A549 (cell line): ENCODE measurements at regions not wholly inside any gene's neighbourhood (a gene's known extent, or its start where the extent isn't known, plus 50 kb on each side); places are given as distances from the start of the nearest gene placed in this dataset.
A peak's percentile ranks its signal among the peaks of the same experiment; 100 is the strongest.

Source experiments
- ATAC-seq, 2 experiments: fragments of 200-7000 bp in 1 of 2; fragments of >200 bp in 1 of 2; cut with Nextera tagmentation in 1 of 2; cut with Tn5 transposase in 1 of 2; 3 replicates each; pipeline versions ENCODE4 v1.8.0 to v1.9.1; 2018 to 2020; ENCODE audit warnings: mild to moderate bottlenecking in 1 of 2, moderate library complexity in 1 of 2
- CTCF ChIA-PET: fragments of 300-600 bp; sonication (Branson Sonifier 250); formaldehyde crosslinking; extraction: SDS; loops from one replicate; lab custom pipeline; 2021; ENCODE audit warnings: antibody characterized with exemption, inconsistent platforms; lab: Yijun Ruan, JAX
- POLR2A ChIA-PET: fragments of 350-600 bp; formaldehyde crosslinking; extraction: SDS; loops from one replicate; lab custom pipeline; 2021; ENCODE audit warnings: antibody characterized with exemption, inconsistent platforms; lab: Yijun Ruan, JAX
- DNase-seq, 2 experiments: peaks; one replicate each; pipeline versions ENCODE4 v3.0.0 to v3.0.0-alpha.2; 2011 to 2016; ENCODE audit warnings: low read depth in 1 of 2, low spot score in 1 of 2
- FAIRE-seq: peaks from 2 replicates; lab custom pipeline; 2011; peaks lifted over from hg19 to GRCh38; lab: Jason Lieb, UNC
- H3K27ac ChIP-seq, 2 experiments: fragments of >200 bp; sonication (Bioruptor Twin); formaldehyde crosslinking; 3 replicates each; pipeline ENCODE4 v1.5.1; 2016 to 2017
- H3K4me1 ChIP-seq: fragments of >200 bp; sonication (Bioruptor Twin); formaldehyde crosslinking; 3 replicates; pipeline ENCODE4 v1.6.1; 2016
- H3K4me2 ChIP-seq: fragments of >200 bp; sonication (Bioruptor Twin); formaldehyde crosslinking; 3 replicates; pipeline ENCODE4 v1.6.1; 2016
- H3K4me3 ChIP-seq: fragments of >200 bp; sonication (Bioruptor Twin); formaldehyde crosslinking; 3 replicates; pipeline ENCODE4 v1.5.1; 2016
- H3K9me3 ChIP-seq: fragments of >200 bp; sonication (Bioruptor Twin); formaldehyde crosslinking; 3 replicates; pipeline ENCODE4 v1.6.1; 2016
- ATOH8 ChIP-seq: fragments of 250-450 bp; sonication (Bioruptor Pico); IDR thresholded peaks from 2 replicates; pipeline ENCODE4 v1.5.0; 2020; ENCODE audit warnings: low read depth, mild to moderate bottlenecking, moderate library complexity
- BHLHE40 ChIP-seq: IDR thresholded peaks from 2 replicates; pipeline ENCODE4 v1.6.1; 2012; ENCODE audit warnings: low read depth, low read length, inconsistent platforms
- CBX2 ChIP-seq: fragments of 200-600 bp; sonication (generic); IDR thresholded peaks from 2 replicates; pipeline ENCODE4 v1.6.1; 2016; ENCODE audit warnings: low read depth, mild to moderate bottlenecking, borderline replicate concordance
- CEBPB ChIP-seq, 2 experiments: fragments of >200 bp in 1 of 2; sonication (Bioruptor Twin) in 1 of 2; formaldehyde crosslinking in 1 of 2; IDR thresholded peaks; 2 replicates each; pipeline ENCODE4 v1.6.1; 2012 to 2016
- CHD2 ChIP-seq: fragments of 150-350 bp; IDR thresholded peaks from 2 replicates; pipeline ENCODE4 v1.6.1; 2014; ENCODE audit warnings: low read length; ENCODE audit not compliant: partially characterized antibody
- CTCF ChIP-seq: fragments of >200 bp; sonication (Bioruptor Twin); formaldehyde crosslinking; IDR thresholded peaks from 3 replicates; pipeline ENCODE4 v1.5.1; 2016
- ELK1 ChIP-seq: fragments of 150-350 bp; IDR thresholded peaks from 2 replicates; pipeline ENCODE4 v1.6.1; 2014; ENCODE audit warnings: low read depth, mild to moderate bottlenecking, low read length
- EP300 ChIP-seq, 2 experiments: fragments of >200 bp; sonication (Bioruptor Twin); formaldehyde crosslinking; IDR thresholded peaks; 2 replicates in 1 of 2; 3 replicates in 1 of 2; pipeline ENCODE4 v1.6.1; 2016 to 2017
- FOSL2 ChIP-seq, 2 experiments: fragments of 450-650 bp in 1 of 2; fragments of >200 bp in 1 of 2; sonication (Bioruptor Twin) in 1 of 2; formaldehyde crosslinking; IDR thresholded peaks; 2 replicates each; pipeline versions ENCODE4 v1.5.0 to v1.6.1; 2016 to 2020; ENCODE audit warnings: mild to moderate bottlenecking in 1 of 2, moderate library complexity in 1 of 2
- GATA3 ChIP-seq: IDR thresholded peaks from 2 replicates; pipeline ENCODE4 v1.6.1; 2012; ENCODE audit warnings: borderline replicate concordance
- HDAC2 ChIP-seq: fragments of 200-600 bp; sonication (generic); IDR thresholded peaks from 2 replicates; pipeline ENCODE4 v1.6.1; 2016
- HMGXB4 ChIP-seq: fragments of 250-450 bp; sonication (Bioruptor Pico); IDR thresholded peaks from 2 replicates; pipeline ENCODE4 v1.5.0; 2021; ENCODE audit warnings: mild to moderate bottlenecking, moderate library complexity, borderline replicate concordance
- HOXB13 ChIP-seq: fragments of 250-450 bp; sonication (Bioruptor Pico); IDR thresholded peaks from 2 replicates; pipeline ENCODE4 v1.5.0; 2020; ENCODE audit warnings: low read depth, mild to moderate bottlenecking, moderate library complexity
- HOXB5 ChIP-seq: fragments of 250-450 bp; sonication (Bioruptor Pico); IDR thresholded peaks from 2 replicates; pipeline ENCODE4 v1.5.0; 2020; ENCODE audit warnings: mild to moderate bottlenecking, moderate library complexity
- JUNB ChIP-seq: fragments of >200 bp; sonication (Bioruptor Twin); formaldehyde crosslinking; IDR thresholded peaks from 2 replicates; pipeline ENCODE4 v1.6.1; 2016
- KDM1A ChIP-seq: fragments of 200-600 bp; sonication (generic); IDR thresholded peaks from 2 replicates; pipeline ENCODE4 v1.6.1; 2016; ENCODE audit warnings: low read depth, mild to moderate bottlenecking
- MAZ ChIP-seq: fragments of 150-350 bp; IDR thresholded peaks from 2 replicates; pipeline ENCODE4 v1.6.1; 2014; ENCODE audit warnings: antibody characterized with exemption, low read depth, low read length, borderline replicate concordance
- NFE2L2 ChIP-seq: fragments of 150-350 bp; conservative IDR thresholded peaks from 2 replicates; pipeline ENCODE4 v1.6.1; 2014; ENCODE audit warnings: low read length
- PHF8 ChIP-seq: fragments of 200-600 bp; sonication (generic); IDR thresholded peaks from 2 replicates; pipeline ENCODE4 v1.6.1; 2016; ENCODE audit warnings: low read depth, mild to moderate bottlenecking, antibody characterized with exemption, moderate library complexity, borderline replicate concordance
- POLR2A ChIP-seq: IDR thresholded peaks from 2 replicates; pipeline ENCODE4 v1.6.1; 2012; ENCODE audit warnings: mild to moderate bottlenecking, low read length
- POLR2AphosphoS2 ChIP-seq: conservative IDR thresholded peaks from 2 replicates; pipeline ENCODE4 v1.6.1; 2012; ENCODE audit warnings: low read length, improper control_type of control experiment, inconsistent platforms
- RAD21 ChIP-seq, 2 experiments: fragments of >200 bp in 1 of 2; sonication (Bioruptor Twin) in 1 of 2; formaldehyde crosslinking in 1 of 2; IDR thresholded peaks in 1 of 2; conservative IDR thresholded peaks in 1 of 2; 2 replicates in 1 of 2; 3 replicates in 1 of 2; pipeline ENCODE4 v1.6.1; 2012 to 2018; ENCODE audit warnings: inconsistent platforms in 1 of 2
- RARB ChIP-seq: fragments of 250-450 bp; sonication (Bioruptor Pico); IDR thresholded peaks from 2 replicates; pipeline ENCODE4 v1.8.0; 2021; ENCODE audit warnings: mild to moderate bottlenecking, moderate library complexity
- SMC3 ChIP-seq: fragments of >200 bp; sonication (Bioruptor Twin); formaldehyde crosslinking; IDR thresholded peaks from 3 replicates; pipeline ENCODE4 v1.6.1; 2018; ENCODE audit warnings: inconsistent platforms
- TFCP2L1 ChIP-seq: fragments of 250-450 bp; sonication (Bioruptor Pico); IDR thresholded peaks from 2 replicates; pipeline ENCODE4 v1.5.0; 2021; ENCODE audit warnings: mild to moderate bottlenecking
- ZC3H11A ChIP-seq: fragments of 450-650 bp; IDR thresholded peaks from 2 replicates; pipeline ENCODE4 v1.6.1; 2014; ENCODE audit warnings: antibody characterized with exemption, mild to moderate bottlenecking
- ZFP36 ChIP-seq: fragments of 450-650 bp; IDR thresholded peaks from 2 replicates; pipeline ENCODE4 v1.6.1; 2014; ENCODE audit warnings: borderline replicate concordance; ENCODE audit not compliant: partially characterized antibody
- WGBS: methylation state at CpG from one replicate; pipeline ENCODE4 v1.1.6; 2017; ENCODE audit errors: missing lambda C conversion rate; 5-methylcytosine and 5-hydroxymethylcytosine counted together

GRCh38 chr2:224284134-224284946 is 117.6 kb downstream of the FAM124B start:
- H3K9me3 ChIP-seq, result no peaks in the 10 kb centered on the region
- H3K4me3 ChIP-seq, result no peak overlapping the region
- ATAC-seq (peak; percentile 61 to 83), FAIRE-seq (no peak), DNase-seq (peak; percentile 10 to 59)
- 7% methylated on average over 1 of the region's 1 CpG for WGBS
- CTCF ChIA-PET, result interaction anchor here (0.5 to 9.1 kb wide), 78 partner anchors 9 to 1764 kb away, joined by 3 to 360 read pairs (median 4); partner anchors contain the start of genes MRPL44 and SERPINE2
- peak overlapping the region in 1 of 2 experiments; percentile 18; a peak in 2 of 6 replicates for H3K27ac ChIP-seq
- TF ChIP-seq POLR2A, result no peak
- no peak for TF ChIP-seq ELK1
- peak; percentile 91 to 99 for TF ChIP-seq RAD21 (conservative IDR thresholded peaks at IDR 0.05 in 1 of 2, IDR thresholded peaks at IDR 0.05 in 1 of 2)
- TF ChIP-seq ZC3H11A, result 0 out of 2 replicates have a peak, but pooled peaks have one; percentile 2
- no peak for TF ChIP-seq ZFP36
- TF ChIP-seq PHF8, result no peak
- TF ChIP-seq CBX2, result no peak
- no peak for TF ChIP-seq HOXB5 (CRISPR knock-in tag)
- TF ChIP-seq POLR2AphosphoS2, result no peak
- no peak for TF ChIP-seq FOSL2 (IDR thresholded peaks at IDR 0.05)
- TF ChIP-seq FOSL2 (CRISPR knock-in tag; IDR thresholded peaks at IDR 0.05), result no peak
- TF ChIP-seq JUNB, result no peak
- peak; percentile 100 for TF ChIP-seq CTCF
- TF ChIP-seq KDM1A, result no peak
- TF ChIP-seq ATOH8 (CRISPR knock-in tag), result no peak
- no peak for TF ChIP-seq MAZ
- no peak for TF ChIP-seq EP300 (IDR thresholded peaks at IDR 0.05)
- peak; percentile 100 for TF ChIP-seq SMC3
- TF ChIP-seq HMGXB4, result no peak
- peak in 1 of 2 experiments; percentile 59; a peak in 2 of 4 replicates for TF ChIP-seq CEBPB (IDR thresholded peaks at IDR 0.05)
- no peak for TF ChIP-seq NFE2L2
- TF ChIP-seq HOXB13 (CRISPR knock-in tag), result no peak
- no peak for TF ChIP-seq HDAC2
- TF ChIP-seq BHLHE40, result no peak
- no peak for TF ChIP-seq TFCP2L1
- no peak for TF ChIP-seq CHD2
- TF ChIP-seq GATA3, result no peak
- no peak for TF ChIP-seq RARB (CRISPR knock-in tag)
- POLR2A ChIA-PET, result interaction anchor here (1.2 to 1.9 kb wide), 2 partner anchors 245 to 314 kb away, joined by 4 to 7 read pairs; partner anchors contain the start of gene SERPINE2
- no peaks in the 10 kb centered on the region for H3K4me1 ChIP-seq
- H3K4me2 ChIP-seq, result no peak overlapping the region
